Astrocyte (in vitro differentiated cells and primary cell): ENCODE measurements at regions not wholly inside any gene's neighbourhood (a gene's known extent, or its start where the extent isn't known, plus 50 kb on each side); places are given as distances from the start of the nearest gene placed in this dataset.

Source experiments
- DNase-seq: peaks from one replicate; pipeline ENCODE4 v3.0.0-alpha.2; 2010; ENCODE audit warnings: low read depth
- FAIRE-seq: peaks from 2 replicates; lab custom pipeline; 2011; peaks lifted over from hg19 to GRCh38; lab: Jason Lieb, UNC
- H2AFZ ChIP-seq: 2 replicates; pipeline ENCODE4 v1.6.0; 2012; ENCODE audit warnings: low read depth, low read length, inconsistent platforms
- H3K27ac ChIP-seq: 2 replicates; pipeline ENCODE4 v1.5.1; 2011; ENCODE audit warnings: low read depth, low read length, inconsistent platforms
- H3K27me3 ChIP-seq: 2 replicates; pipeline ENCODE4 v1.6.0; 2011; ENCODE audit warnings: low read length, inconsistent platforms; ENCODE audit not compliant: insufficient read depth
- H3K36me3 ChIP-seq: 2 replicates; pipeline ENCODE4 v1.5.1; 2011; ENCODE audit warnings: low read length, inconsistent platforms; ENCODE audit not compliant: insufficient read depth
- H3K4me1 ChIP-seq: 2 replicates; pipeline ENCODE4 v1.5.1; 2011; ENCODE audit warnings: low read length, inconsistent platforms; ENCODE audit not compliant: insufficient read depth
- H3K4me2 ChIP-seq: 2 replicates; pipeline ENCODE4 v1.6.0; 2012; ENCODE audit warnings: low read length, inconsistent platforms
- H3K4me3 ChIP-seq: 2 replicates; pipeline ENCODE4 v1.5.1; 2011; ENCODE audit warnings: low read depth, mild to moderate bottlenecking, low read length, inconsistent platforms; ENCODE audit not compliant: insufficient read depth
- H3K79me2 ChIP-seq: 2 replicates; pipeline ENCODE4 v1.6.0; 2012; ENCODE audit warnings: mild to moderate bottlenecking, low read length, inconsistent platforms; ENCODE audit not compliant: insufficient read depth
- H3K9ac ChIP-seq: 2 replicates; pipeline ENCODE4 v1.6.0; 2012; ENCODE audit warnings: mild to moderate bottlenecking, low read length, inconsistent platforms
- H3K9me3 ChIP-seq: 2 replicates; pipeline ENCODE4 v1.5.1; 2012; ENCODE audit warnings: low read depth, mild to moderate bottlenecking, low read length, inconsistent platforms; ENCODE audit not compliant: insufficient read depth
- H4K20me1 ChIP-seq: 2 replicates; pipeline ENCODE4 v1.6.0; 2012; ENCODE audit warnings: low read length, inconsistent platforms; ENCODE audit not compliant: insufficient read depth
- H3K27ac Mint-ChIP-seq: one replicate; pipeline ENCODE4 v1.8.0; 2021; ENCODE audit warnings: mild to moderate bottlenecking, mixed read lengths; ENCODE audit not compliant: unreplicated experiment
- H3K27me3 Mint-ChIP-seq: one replicate; pipeline ENCODE4 v1.8.0; 2021; ENCODE audit warnings: low read depth, mixed read lengths; ENCODE audit not compliant: unreplicated experiment
- H3K36me3 Mint-ChIP-seq: one replicate; pipeline ENCODE4 v1.8.0; 2021; ENCODE audit warnings: low read depth, mixed read lengths; ENCODE audit not compliant: unreplicated experiment
- H3K4me1 Mint-ChIP-seq: one replicate; pipeline ENCODE4 v1.8.0; 2021; ENCODE audit warnings: low read depth, mixed read lengths; ENCODE audit not compliant: unreplicated experiment
- H3K4me3 Mint-ChIP-seq: one replicate; pipeline ENCODE4 v1.8.0; 2021; ENCODE audit warnings: mild to moderate bottlenecking, moderate library complexity, mixed read lengths; ENCODE audit not compliant: unreplicated experiment
- H3K9me3 Mint-ChIP-seq: one replicate; pipeline ENCODE4 v1.8.0; 2021; ENCODE audit warnings: mild to moderate bottlenecking, mixed read lengths; ENCODE audit not compliant: unreplicated experiment
- EZH2 ChIP-seq: IDR thresholded peaks from 2 replicates; pipeline ENCODE4 v1.6.1; 2012; ENCODE audit warnings: mild to moderate bottlenecking, low read length, inconsistent platforms; ENCODE audit not compliant: insufficient read depth
- TF ChIP-seq, protein P1 (sequence below): IDR thresholded peaks from 2 replicates; pipeline ENCODE4 v1.5.1; 2011; ENCODE audit warnings: low read depth, mild to moderate bottlenecking, inconsistent platforms, low read length, moderate library complexity; ENCODE audit not compliant: insufficient read depth

GRCh38 chr20:51994751-51995417 is 192.6 kb upstream of the SALL4 start:
- Histone ChIP-seq H3K36me3 (no peaks in the 10 kb centered on the region), H3K4me1 (no peaks in the 10 kb centered on the region), H3K4me3 (no peak overlapping the region), H3K79me2 (no peaks in the 10 kb centered on the region), H3K4me2 (no peak overlapping the region), H3K9me3 (no peaks in the 10 kb centered on the region), H2AFZ (no peak overlapping the region), H3K27ac (no peak overlapping the region), H3K9ac (no peak overlapping the region), H3K27me3 (no peaks in the 10 kb centered on the region), H4K20me1 (no peaks in the 10 kb centered on the region)
- H3K36me3 Mint-ChIP-seq, result no peaks in the 10 kb centered on the region
- H3K4me3 Mint-ChIP-seq, result no peak overlapping the region
- no peaks in the 10 kb centered on the region for H3K27me3 Mint-ChIP-seq
- DNase-seq, result no peak
- H3K9me3 Mint-ChIP-seq, result no peaks in the 10 kb centered on the region
- H3K4me1 Mint-ChIP-seq, result no peaks in the 10 kb centered on the region
- FAIRE-seq, result no peak
- H3K27ac Mint-ChIP-seq, result no peak overlapping the region
- TF ChIP-seq EZH2, result no peak
- TF ChIP-seq, protein P1, sequence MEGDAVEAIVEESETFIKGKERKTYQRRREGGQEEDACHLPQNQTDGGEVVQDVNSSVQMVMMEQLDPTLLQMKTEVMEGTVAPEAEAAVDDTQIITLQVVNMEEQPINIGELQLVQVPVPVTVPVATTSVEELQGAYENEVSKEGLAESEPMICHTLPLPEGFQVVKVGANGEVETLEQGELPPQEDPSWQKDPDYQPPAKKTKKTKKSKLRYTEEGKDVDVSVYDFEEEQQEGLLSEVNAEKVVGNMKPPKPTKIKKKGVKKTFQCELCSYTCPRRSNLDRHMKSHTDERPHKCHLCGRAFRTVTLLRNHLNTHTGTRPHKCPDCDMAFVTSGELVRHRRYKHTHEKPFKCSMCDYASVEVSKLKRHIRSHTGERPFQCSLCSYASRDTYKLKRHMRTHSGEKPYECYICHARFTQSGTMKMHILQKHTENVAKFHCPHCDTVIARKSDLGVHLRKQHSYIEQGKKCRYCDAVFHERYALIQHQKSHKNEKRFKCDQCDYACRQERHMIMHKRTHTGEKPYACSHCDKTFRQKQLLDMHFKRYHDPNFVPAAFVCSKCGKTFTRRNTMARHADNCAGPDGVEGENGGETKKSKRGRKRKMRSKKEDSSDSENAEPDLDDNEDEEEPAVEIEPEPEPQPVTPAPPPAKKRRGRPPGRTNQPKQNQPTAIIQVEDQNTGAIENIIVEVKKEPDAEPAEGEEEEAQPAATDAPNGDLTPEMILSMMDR, result no peak

- no peaks in the 10 kb centered on the region for H3K9me3 Mint-ChIP-seq
- Histone ChIP-seq H3K9ac (no peak overlapping the region), H3K4me2 (no peak overlapping the region), H3K27ac (no peak overlapping the region), H3K4me1 (peaks cover 10% of the 10 kb centered on the region), H3K4me3 (no peak overlapping the region), H2AFZ (no peak overlapping the region), H4K20me1 (no peaks in the 10 kb centered on the region), H3K36me3 (no peaks in the 10 kb centered on the region), H3K79me2 (no peaks in the 10 kb centered on the region), H3K9me3 (no peaks in the 10 kb centered on the region), H3K27me3 (no peaks in the 10 kb centered on the region)
- H3K36me3 Mint-ChIP-seq, result no peaks in the 10 kb centered on the region
- H3K4me1 Mint-ChIP-seq, result peaks cover 5% of the 10 kb centered on the region
- H3K27ac Mint-ChIP-seq, result no peak overlapping the region
- no peaks in the 10 kb centered on the region for H3K27me3 Mint-ChIP-seq
- DNase-seq, result no peak
- TF ChIP-seq EZH2, result no peak
- no peak for FAIRE-seq
- no peak overlapping the region for H3K4me3 Mint-ChIP-seq
Measured at GRCh38 chr20:51987812-51988211, 185.5 kb upstream of the SALL4 start.

GRCh38 chr20:51985013-51985415 is 182.7 kb upstream of the SALL4 start:
- Mint-ChIP-seq H3K4me3 (no peak overlapping the region), H3K36me3 (no peaks in the 10 kb centered on the region), H3K27ac (peak overlapping the region; percentile 96), H3K9me3 (no peaks in the 10 kb centered on the region), H3K27me3 (no peaks in the 10 kb centered on the region), H3K4me1 (peaks cover 5% of the 10 kb centered on the region)
- Histone ChIP-seq H3K36me3 (no peaks in the 10 kb centered on the region), H4K20me1 (no peaks in the 10 kb centered on the region), H3K4me3 (no peak overlapping the region), H3K9ac (peak overlapping the region; percentile 39), H3K9me3 (no peaks in the 10 kb centered on the region), H3K79me2 (no peaks in the 10 kb centered on the region), H3K27me3 (no peaks in the 10 kb centered on the region), H3K4me2 (peak overlapping the region; percentile 52), H3K27ac (peak overlapping the region; percentile 71), H2AFZ (no peak overlapping the region), H3K4me1 (peaks cover 10% of the 10 kb centered on the region)
- DNase-seq, result peak; percentile 95
- FAIRE-seq, result peak; percentile 69
- TF ChIP-seq, protein P1, result no peak
- TF ChIP-seq EZH2, result no peak
